ENCODE measurements at regions not wholly inside any gene's neighbourhood (a gene's known extent, or its start where the extent isn't known, plus 50 kb on each side); places are given as distances from the start of the nearest gene placed in this dataset.
A peak's percentile ranks its signal among the peaks of the same experiment; 100 is the strongest.

- Histone ChIP-seq H4K20me1 (ENCODE audit: low read depth) (no peaks in the 10 kb centered on the region), H3K27ac (no peak overlapping the region), H3K4me1 (peaks cover 31% of the 10 kb centered on the region), H3K79me2 (ENCODE audit: low read depth) (no peaks in the 10 kb centered on the region), H3K9me3 (ENCODE audit: low read depth) (no peaks in the 10 kb centered on the region), H3K36me3 (no peaks in the 10 kb centered on the region), H3K4me2 (no peak overlapping the region), H3K4me3 (no peak overlapping the region), H2AFZ (replicated peaks) (no peak overlapping the region), H3K9ac (no peak overlapping the region), H3K27me3 (no peaks in the 10 kb centered on the region), H3F3A (ENCODE audit: low read depth) (no peaks in the 10 kb centered on the region)
- H3K4me1 Mint-ChIP-seq = peaks cover 8% of the 10 kb centered on the region
- no peak for DNase-seq (ENCODE audit: low spot score)
- no peak overlapping the region for H3K4me3 Mint-ChIP-seq
- no peak overlapping the region for H3K27ac Mint-ChIP-seq
- TF ChIP-seq EZH2phosphoT487 (IDR thresholded peaks at IDR 0.05) = no peak
- TF ChIP-seq CTCF (IDR thresholded peaks at IDR 0.05) = no peak
- no peak for TF ChIP-seq EZH2 (IDR thresholded peaks at IDR 0.05)
- no peaks in the 10 kb centered on the region for H3K36me3 Mint-ChIP-seq
- no peaks in the 10 kb centered on the region for H3K9me3 Mint-ChIP-seq
- H3K27me3 Mint-ChIP-seq (ENCODE audit: insufficient read depth, low read depth) = no peaks in the 10 kb centered on the region
Measured at GRCh38 chr3:102790747-102791325, 356.0 kb downstream of the ZPLD1 start.

GRCh38 chr3:102791641-102792589, 357.1 kb downstream of the ZPLD1 start:
- no peaks in the 10 kb centered on the region for H3K9me3 ChIP-seq (ENCODE audit: low read depth)
- no peaks in the 10 kb centered on the region for H4K20me1 ChIP-seq (ENCODE audit: low read depth)
- no peak overlapping the region for H3K9ac ChIP-seq
- Mint-ChIP-seq H3K36me3 (no peaks in the 10 kb centered on the region), H3K9me3 (no peaks in the 10 kb centered on the region), H3K27me3 (ENCODE audit: insufficient read depth, low read depth) (no peaks in the 10 kb centered on the region), H3K27ac (no peak overlapping the region), H3K4me3 (no peak overlapping the region), H3K4me1 (peaks cover 8% of the 10 kb centered on the region)
- no peak overlapping the region for H3K4me2 ChIP-seq
- peak overlapping the region; percentile 70 for H2AFZ ChIP-seq (replicated peaks)
- DNase-seq (ENCODE audit: low spot score) = peak; percentile 18
- peaks cover 31% of the 10 kb centered on the region for H3K4me1 ChIP-seq
- H3K79me2 ChIP-seq (ENCODE audit: low read depth) = no peaks in the 10 kb centered on the region
- no peak for TF ChIP-seq EZH2phosphoT487 (IDR thresholded peaks at IDR 0.05)
- TF ChIP-seq CTCF (IDR thresholded peaks at IDR 0.05) = no peak
- no peak for TF ChIP-seq EZH2 (IDR thresholded peaks at IDR 0.05)
- H3K27me3 ChIP-seq = no peaks in the 10 kb centered on the region
- no peak overlapping the region for H3K27ac ChIP-seq
- no peak overlapping the region for H3K4me3 ChIP-seq
- H3K36me3 ChIP-seq = no peaks in the 10 kb centered on the region
- H3F3A ChIP-seq (ENCODE audit: low read depth) = no peaks in the 10 kb centered on the region

- Histone ChIP-seq H3K4me2 (no peak overlapping the region), H3K27ac (no peak overlapping the region), H3K4me3 (no peak overlapping the region), H3K79me2 (ENCODE audit: low read depth) (no peaks in the 10 kb centered on the region), H3K4me1 (peaks cover 16% of the 10 kb centered on the region), H2AFZ (replicated peaks) (no peak overlapping the region), H4K20me1 (ENCODE audit: low read depth) (no peaks in the 10 kb centered on the region), H3K9me3 (ENCODE audit: low read depth) (no peaks in the 10 kb centered on the region), H3K36me3 (no peaks in the 10 kb centered on the region), H3K27me3 (no peaks in the 10 kb centered on the region), H3F3A (ENCODE audit: low read depth) (no peaks in the 10 kb centered on the region), H3K9ac (no peak overlapping the region)
- no peaks in the 10 kb centered on the region for H3K27me3 Mint-ChIP-seq (ENCODE audit: insufficient read depth, low read depth)
- TF ChIP-seq CTCF (IDR thresholded peaks at IDR 0.05) (no peak), EZH2phosphoT487 (IDR thresholded peaks at IDR 0.05) (no peak), EZH2 (IDR thresholded peaks at IDR 0.05) (no peak)
- H3K9me3 Mint-ChIP-seq = no peaks in the 10 kb centered on the region
- no peak overlapping the region for H3K27ac Mint-ChIP-seq
- H3K4me1 Mint-ChIP-seq = no peaks in the 10 kb centered on the region
- no peak overlapping the region for H3K4me3 Mint-ChIP-seq
- H3K36me3 Mint-ChIP-seq = no peaks in the 10 kb centered on the region
- no peak for DNase-seq (ENCODE audit: low spot score)
Measured at GRCh38 chr3:102796804-102797203, 362.0 kb downstream of the ZPLD1 start.

Data from neural progenitor cell (in vitro differentiated cells).